ENCODE measurements at regions not wholly inside any gene's neighbourhood (a gene's known extent, or its start where the extent isn't known, plus 50 kb on each side); places are given as distances from the start of the nearest gene placed in this dataset.
A peak's percentile ranks its signal among the peaks of the same experiment; 100 is the strongest.
"Not testable (repeated sequence)": the region's sequence is repeated elsewhere in the genome, so short reads cannot be mapped to it uniquely, and the experiment has no call there.

GRCh38 chr6:79392094-79392493 lies 145.1 kb downstream of the LCA5 start:
- DNase-seq (ENCODE audit: low spot score): no peak

GRCh38 chr6:79391480-79391879 lies 145.8 kb downstream of the LCA5 start:
- DNase-seq (ENCODE audit: low spot score): no peak

- no peak for DNase-seq (ENCODE audit: low spot score)
These were observed 151.3 kb downstream of the LCA5 start for GRCh38 chr6:79385893-79386292.

- DNase-seq (ENCODE audit: low spot score): no peak
These were observed 150.9 kb upstream of the HMGN3 start for GRCh38 chr6:79385333-79385732.

GRCh38 chr6:79384845-79385244 lies 150.4 kb upstream of the HMGN3 start:
- no peak for DNase-seq (ENCODE audit: low spot score)

- no peak for DNase-seq (ENCODE audit: low spot score)
These were observed 144.5 kb upstream of the HMGN3 start for GRCh38 chr6:79378957-79379356.

- no peak for DNase-seq (ENCODE audit: low spot score)
These were observed 143.4 kb upstream of the HMGN3 start for GRCh38 chr6:79377888-79378348.

- DNase-seq (ENCODE audit: low spot score): no peak
These were observed 142.6 kb upstream of the HMGN3 start for GRCh38 chr6:79377047-79377446.

- no peak for DNase-seq (ENCODE audit: low spot score)
These were observed 141.3 kb upstream of the HMGN3 start for GRCh38 chr6:79375635-79376337.

- DNase-seq (ENCODE audit: low spot score): no peak
These were observed 139.8 kb upstream of the HMGN3 start for GRCh38 chr6:79374308-79374707.

GRCh38 chr6:79373880-79374279 lies 139.4 kb upstream of the HMGN3 start:
- DNase-seq (ENCODE audit: low spot score): no peak

GRCh38 chr6:79373246-79373645 lies 138.8 kb upstream of the HMGN3 start:
- no peak for DNase-seq (ENCODE audit: low spot score)

- no peak for DNase-seq (ENCODE audit: low spot score)
These were observed 138.3 kb upstream of the HMGN3 start for GRCh38 chr6:79372757-79373156.

GRCh38 chr6:79369026-79369425 lies 134.5 kb upstream of the HMGN3 start:
- DNase-seq (ENCODE audit: low spot score): no peak

- not testable (repeated sequence) for DNase-seq (ENCODE audit: low spot score)
These were observed 129.0 kb upstream of the HMGN3 start for GRCh38 chr6:79363441-79363840.

GRCh38 chr6:79361074-79361473 lies 126.6 kb upstream of the HMGN3 start:
- not testable (repeated sequence) for DNase-seq (ENCODE audit: low spot score)

- DNase-seq (ENCODE audit: low spot score): peak; percentile 4
These were observed 118.7 kb upstream of the HMGN3 start for GRCh38 chr6:79353226-79353625.

- DNase-seq (ENCODE audit: low spot score): no peak
These were observed 104.0 kb upstream of the HMGN3 start for GRCh38 chr6:79338493-79338892.

- DNase-seq (ENCODE audit: low spot score): no peak
These were observed 100.7 kb upstream of the HMGN3 start for GRCh38 chr6:79335133-79335674.

- DNase-seq (ENCODE audit: low spot score): no peak
These were observed 100.2 kb upstream of the HMGN3 start for GRCh38 chr6:79334674-79335073.

- no peak for DNase-seq (ENCODE audit: low spot score)
These were observed 96.2 kb upstream of the HMGN3 start for GRCh38 chr6:79330704-79331103.

GRCh38 chr6:79313254-79313653 lies 78.8 kb upstream of the HMGN3 start:
- DNase-seq (ENCODE audit: low spot score): no peak

GRCh38 chr6:79307321-79308036 lies 73.0 kb upstream of the HMGN3 start:
- no peak for DNase-seq (ENCODE audit: low spot score)
